NB4 (cell line): ENCODE measurements at regions not wholly inside any gene's neighbourhood (a gene's known extent, or its start where the extent isn't known, plus 50 kb on each side); places are given as distances from the start of the nearest gene placed in this dataset.

Source experiments
- DNase-seq: peaks from one replicate; pipeline ENCODE4 v3.0.0; 2010; ENCODE audit warnings: low read depth
- H3K4me3 ChIP-seq: one replicate; pipeline ENCODE4 v1.5.1; 2011; ENCODE audit warnings: mild to moderate bottlenecking, low read depth, low read length, moderate library complexity
- CTCF ChIP-seq: IDR thresholded peaks from one replicate; pipeline ENCODE4 v1.5.1; 2012; ENCODE audit warnings: low read depth, low read length
- MYC ChIP-seq: IDR thresholded peaks from 2 replicates; pipeline ENCODE4 v1.6.1; 2011; ENCODE audit warnings: low read depth, low read length
- POLR2A ChIP-seq: IDR thresholded peaks from 2 replicates; pipeline ENCODE4 v1.6.1; 2011; ENCODE audit warnings: mild to moderate bottlenecking; ENCODE audit not compliant: insufficient read length; ENCODE audit errors: extremely low read depth
- TF ChIP-seq, protein P1 (sequence below): IDR thresholded peaks from 2 replicates; pipeline ENCODE4 v1.6.1; 2011; ENCODE audit warnings: low read depth, low read length

- no peak overlapping the region for H3K4me3 ChIP-seq
- TF ChIP-seq, protein P1, sequence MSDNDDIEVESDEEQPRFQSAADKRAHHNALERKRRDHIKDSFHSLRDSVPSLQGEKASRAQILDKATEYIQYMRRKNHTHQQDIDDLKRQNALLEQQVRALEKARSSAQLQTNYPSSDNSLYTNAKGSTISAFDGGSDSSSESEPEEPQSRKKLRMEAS = no peak
- TF ChIP-seq POLR2A = no peak
- no peak for TF ChIP-seq MYC
- TF ChIP-seq CTCF = no peak
- no peak for DNase-seq
These were observed 55.6 kb upstream of the SEMA3E start for GRCh38 chr7:83704564-83704963.

DNA sequence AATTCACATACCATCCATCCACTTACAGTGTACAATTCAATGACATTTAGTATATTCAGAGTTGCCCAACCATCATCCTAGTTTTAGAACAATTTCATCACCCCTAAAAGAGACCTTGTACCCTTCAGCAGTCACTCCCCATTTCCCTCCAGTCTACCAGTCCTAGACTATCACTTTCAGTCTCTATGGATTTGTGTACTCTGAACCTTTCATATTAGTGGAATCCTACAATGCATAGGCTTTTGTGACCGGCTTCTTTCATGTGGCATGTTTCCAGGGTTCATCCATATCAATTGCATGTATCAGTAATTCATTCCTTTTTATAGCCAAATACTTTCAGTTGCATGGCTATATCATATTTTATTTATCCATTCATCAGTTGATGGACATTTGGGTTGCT, 53.5 kb upstream of the SEMA3E start:
- no peak for DNase-seq
- TF ChIP-seq MYC (no peak), CTCF (no peak), POLR2A (no peak)
- TF ChIP-seq, protein P1 = no peak
- H3K4me3 ChIP-seq = no peak overlapping the region

DNA sequence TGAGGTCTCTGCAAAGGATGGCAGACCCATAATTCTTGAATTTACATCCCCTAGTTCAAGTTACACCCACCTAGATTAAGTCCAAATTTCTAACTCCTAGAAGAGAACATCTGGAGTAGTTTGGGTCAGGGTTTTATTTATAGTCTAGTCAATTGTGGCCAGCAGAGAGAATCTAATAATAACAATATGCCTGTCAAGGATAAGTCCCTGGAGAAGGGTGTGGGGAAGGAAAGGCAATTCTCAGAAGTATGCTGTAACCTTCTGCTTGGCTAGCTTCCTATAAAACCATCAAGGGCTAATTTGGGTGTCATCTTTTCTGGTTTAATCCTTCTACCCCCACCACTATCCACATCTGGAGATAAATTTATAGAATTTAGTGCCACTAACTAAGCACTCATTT, 52.8 kb upstream of the SEMA3E start:
- no peak overlapping the region for H3K4me3 ChIP-seq
- DNase-seq = no peak
- no peak for TF ChIP-seq CTCF
- TF ChIP-seq, protein P1 = no peak
- TF ChIP-seq MYC = no peak
- TF ChIP-seq POLR2A = no peak
